ENCODE measurements at regions not wholly inside any gene's neighbourhood (a gene's known extent, or its start where the extent isn't known, plus 50 kb on each side); places are given as distances from the start of the nearest gene placed in this dataset.

- Histone ChIP-seq H3K36me3 (ENCODE audit: control insufficient read depth in 4 of 4, insufficient read depth in 3 of 4, low read depth in 1 of 4, low read length in 3 of 4) (no peaks in the 10 kb centered on the region), H3K9me3 (ENCODE audit: control insufficient read depth in 4 of 4, low read length in 3 of 4) (no peaks in the 10 kb centered on the region), H3K27ac (ENCODE audit: low read depth in 1 of 2, low read length in 2 of 2) (no peak overlapping the region), H3K9ac (ENCODE audit: low read depth in 1 of 2, low read length in 2 of 2) (no peak overlapping the region), H3K4me3 (ENCODE audit: low read depth in 1 of 3, low read length in 3 of 3) (no peak overlapping the region), H3K27me3 (ENCODE audit: control insufficient read depth in 4 of 4, insufficient read depth in 4 of 4, low read length in 3 of 4) (no peaks in the 10 kb centered on the region), H3K4me1 (ENCODE audit: control insufficient read depth in 4 of 4, insufficient read depth in 4 of 4, low read length in 3 of 4) (no peaks in the 10 kb centered on the region)
- 85% methylated on average over 5 of the region's 5 CpGs for WGBS
- TF ChIP-seq GABPA (IDR thresholded peaks at IDR 0.05 in 1 of 2, conservative IDR thresholded peaks at IDR 0.05 in 1 of 2) (no peak), RXRA (IDR thresholded peaks at IDR 0.05) (no peak), FOXA1 (IDR thresholded peaks at IDR 0.05) (no peak), CTCF (IDR thresholded peaks at IDR 0.05; ENCODE audit: low read depth, low read length, missing input control) (no peak), FOXA2 (IDR thresholded peaks at IDR 0.05) (no peak)
- DNase-seq (ENCODE audit: low spot score), result no peak
Observed at GRCh38 chr1:58304346-58304975, 242.1 kb downstream of the OMA1 start.

DNA sequence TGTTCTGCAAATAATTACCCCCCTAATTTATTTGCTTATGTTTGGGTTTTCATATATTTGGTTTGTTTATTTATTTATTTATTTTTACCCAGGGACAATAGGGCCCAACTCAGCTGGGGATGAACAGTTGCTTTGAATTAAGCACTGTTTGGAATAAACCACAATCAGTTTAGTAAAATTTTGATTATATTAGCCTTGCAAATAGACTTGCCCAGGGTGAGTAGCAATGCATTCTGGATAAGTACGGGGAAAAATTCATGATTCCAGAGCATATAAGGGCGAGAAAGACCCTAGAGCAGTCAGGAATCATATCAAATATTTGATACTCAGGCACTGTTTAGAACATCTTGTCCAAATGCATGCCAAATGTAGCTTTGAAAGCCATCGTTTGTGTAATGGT is 242.7 kb downstream of the OMA1 start:
- Histone ChIP-seq H3K36me3 (ENCODE audit: control insufficient read depth in 4 of 4, insufficient read depth in 3 of 4, low read depth in 1 of 4, low read length in 3 of 4) (no peaks in the 10 kb centered on the region), H3K27me3 (ENCODE audit: control insufficient read depth in 4 of 4, insufficient read depth in 4 of 4, low read length in 3 of 4) (no peaks in the 10 kb centered on the region), H3K9ac (ENCODE audit: low read depth in 1 of 2, low read length in 2 of 2) (no peak overlapping the region), H3K4me3 (ENCODE audit: low read depth in 1 of 3, low read length in 3 of 3) (no peak overlapping the region), H3K4me1 (ENCODE audit: control insufficient read depth in 4 of 4, insufficient read depth in 4 of 4, low read length in 3 of 4) (no peaks in the 10 kb centered on the region), H3K9me3 (ENCODE audit: control insufficient read depth in 4 of 4, low read length in 3 of 4) (no peaks in the 10 kb centered on the region), H3K27ac (ENCODE audit: low read depth in 1 of 2, low read length in 2 of 2) (no peak overlapping the region)
- DNase-seq (ENCODE audit: low spot score), result no peak
- TF ChIP-seq JUND (IDR thresholded peaks at IDR 0.05) (no peak), GABPA (IDR thresholded peaks at IDR 0.05 in 1 of 2, conservative IDR thresholded peaks at IDR 0.05 in 1 of 2) (no peak), RAD21 (IDR thresholded peaks at IDR 0.05) (no peak), CTCF (IDR thresholded peaks at IDR 0.05; ENCODE audit: low read depth, low read length, missing input control) (no peak), HNF4G (IDR thresholded peaks at IDR 0.05) (no peak), NR2F2 (IDR thresholded peaks at IDR 0.05) (no peak), EGR1 (IDR thresholded peaks at IDR 0.05; ENCODE audit: low read depth in 2 of 2) (no peak), MAX (IDR thresholded peaks at IDR 0.05) (no peak), YY1 (IDR thresholded peaks at IDR 0.05) (no peak), ATF3 (IDR thresholded peaks at IDR 0.05) (no peak), HNF4A (conservative IDR thresholded peaks at IDR 0.05) (no peak), ZBTB33 (IDR thresholded peaks at IDR 0.05) (no peak), REST (IDR thresholded peaks at IDR 0.05) (no peak), FOXA2 (IDR thresholded peaks at IDR 0.05) (no peak), SP1 (IDR thresholded peaks at IDR 0.05) (no peak)
- WGBS, result 56% methylated on average over 3 of the region's 3 CpGs

Data from liver (tissue), 8 donors.